Calu3 (cell line): ENCODE measurements at regions not wholly inside any gene's neighbourhood (a gene's known extent, or its start where the extent isn't known, plus 50 kb on each side); places are given as distances from the start of the nearest gene placed in this dataset.

Source experiments
- BruUV-seq: library from RNA; stranded (reverse); fragments of 400-500 nt; replicated peaks from 2 replicates; lab custom pipeline; 2021; lab: Mats Ljungman, UMichigan
- CTCF ChIA-PET: fragments of 300-600 bp; sonication (Branson Sonifier 250); formaldehyde crosslinking; loops from one replicate; lab custom pipeline; 2022; ENCODE audit warnings: antibody characterized with exemption; lab: Charles Lee
- DNase-seq: peaks from one replicate; pipeline ENCODE4 v3.0.0; 2022
- H3K27ac Mint-ChIP-seq: one replicate; pipeline ENCODE4 v1.8.0; 2022; ENCODE audit warnings: mixed read lengths; ENCODE audit not compliant: unreplicated experiment
- H3K27me3 Mint-ChIP-seq: one replicate; pipeline ENCODE4 v1.8.0; 2022; ENCODE audit warnings: mixed read lengths; ENCODE audit not compliant: unreplicated experiment
- H3K36me3 Mint-ChIP-seq: one replicate; pipeline ENCODE4 v1.8.0; 2022; ENCODE audit warnings: mild to moderate bottlenecking, moderate library complexity, mixed read lengths; ENCODE audit not compliant: insufficient read depth, unreplicated experiment
- H3K4me1 Mint-ChIP-seq: one replicate; pipeline ENCODE4 v1.8.0; 2022; ENCODE audit warnings: mild to moderate bottlenecking, low read depth, mixed read lengths; ENCODE audit not compliant: unreplicated experiment
- H3K4me3 Mint-ChIP-seq: one replicate; pipeline ENCODE4 v1.8.0; 2022; ENCODE audit warnings: mild to moderate bottlenecking, low read depth, moderate library complexity, mixed read lengths; ENCODE audit not compliant: unreplicated experiment
- H3K9me3 Mint-ChIP-seq: one replicate; pipeline ENCODE4 v1.8.0; 2022; ENCODE audit warnings: low read depth, mixed read lengths; ENCODE audit not compliant: unreplicated experiment
- CTCF ChIP-seq: fragments of 200-600 bp; IDR thresholded peaks from one replicate; pipeline ENCODE4 v1.8.0; 2022; ENCODE audit warnings: antibody characterized with exemption; ENCODE audit not compliant: unreplicated experiment
- intact Hi-C: fragments of 100-400 bp; cut with micrococcal nuclease; formaldehyde crosslinking; loops from one replicate; pipeline ENCODE4 v1.10.0; 2022; ENCODE audit not compliant: unreplicated experiment

- no peaks in the 10 kb centered on the region for H3K36me3 Mint-ChIP-seq
- H3K4me1 Mint-ChIP-seq = no peaks in the 10 kb centered on the region
- H3K9me3 Mint-ChIP-seq = no peaks in the 10 kb centered on the region
- CTCF ChIA-PET = no interaction called here
- H3K27ac Mint-ChIP-seq = no peak overlapping the region
- no peak for DNase-seq
- intact Hi-C loops = no loop called here
- no TSS peak for BruUV-seq
- no peak overlapping the region for H3K4me3 Mint-ChIP-seq
- TF ChIP-seq CTCF = no peak
- peaks cover 51% of the 10 kb centered on the region for H3K27me3 Mint-ChIP-seq
Measured at GRCh38 chr18:11259469-11260150, 110.2 kb upstream of the PIEZO2 start.

- no peak for DNase-seq
- no peaks in the 10 kb centered on the region for H3K4me1 Mint-ChIP-seq
- H3K27ac Mint-ChIP-seq = no peak overlapping the region
- H3K36me3 Mint-ChIP-seq = no peaks in the 10 kb centered on the region
- H3K27me3 Mint-ChIP-seq = peaks cover 51% of the 10 kb centered on the region
- intact Hi-C loops = no loop called here
- CTCF ChIA-PET = no interaction called here
- no TSS peak for BruUV-seq
- no peak for TF ChIP-seq CTCF
- H3K4me3 Mint-ChIP-seq = no peak overlapping the region
- no peaks in the 10 kb centered on the region for H3K9me3 Mint-ChIP-seq
Measured at GRCh38 chr18:11258039-11258610, 108.8 kb upstream of the PIEZO2 start.

GRCh38 chr18:11256251-11256650, 106.9 kb upstream of the PIEZO2 start:
- intact Hi-C loops = no loop called here
- no TSS peak for BruUV-seq
- no peak for DNase-seq
- CTCF ChIA-PET = no interaction called here
- no peak overlapping the region for H3K27ac Mint-ChIP-seq
- TF ChIP-seq CTCF = no peak
- peaks cover 63% of the 10 kb centered on the region for H3K27me3 Mint-ChIP-seq
- no peak overlapping the region for H3K4me3 Mint-ChIP-seq
- H3K9me3 Mint-ChIP-seq = no peaks in the 10 kb centered on the region
- no peaks in the 10 kb centered on the region for H3K36me3 Mint-ChIP-seq
- H3K4me1 Mint-ChIP-seq = no peaks in the 10 kb centered on the region

- CTCF ChIA-PET = no interaction called here
- Mint-ChIP-seq H3K4me1 (no peaks in the 10 kb centered on the region), H3K36me3 (no peaks in the 10 kb centered on the region), H3K27ac (no peak overlapping the region), H3K4me3 (no peak overlapping the region), H3K9me3 (no peaks in the 10 kb centered on the region), H3K27me3 (peaks cover 32% of the 10 kb centered on the region)
- no peak for DNase-seq
- intact Hi-C loops = no loop called here
- TF ChIP-seq CTCF = no peak
- no TSS peak for BruUV-seq
Measured at GRCh38 chr18:11251891-11252270, 102.5 kb upstream of the PIEZO2 start.
